HK-2 (cell line): ENCODE measurements at regions not wholly inside any gene's neighbourhood (a gene's known extent, or its start where the extent isn't known, plus 50 kb on each side); places are given as distances from the start of the nearest gene placed in this dataset.
"Not testable (repeated sequence)": the region's sequence is repeated elsewhere in the genome, so short reads cannot be mapped to it uniquely, and the experiment has no call there.

Experiments
- DNase-seq: peaks from one replicate; pipeline ENCODE4 v3.0.0-alpha.2; 2018; ENCODE audit not compliant: unreplicated experiment

DNA sequence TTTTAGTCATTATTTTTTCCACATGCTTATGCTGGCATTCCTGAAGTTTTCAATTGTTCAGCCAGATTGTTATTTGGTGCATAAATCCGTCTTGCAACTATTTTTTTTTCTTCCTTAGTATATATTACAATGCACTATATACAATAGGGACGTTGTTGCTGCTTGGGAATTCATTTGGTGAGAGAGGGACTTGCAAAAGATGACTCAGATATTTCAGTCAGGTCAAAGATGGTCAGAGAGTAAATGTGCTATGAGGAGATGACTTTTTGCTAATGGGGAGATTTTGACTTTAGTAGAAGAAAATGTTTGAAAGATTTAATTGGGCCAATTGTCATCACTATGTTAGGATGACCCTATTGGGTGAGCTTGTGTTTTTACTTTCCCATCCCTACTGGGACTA, 348.4 kb upstream of the MTPN start:
- DNase-seq = no peak

DNA sequence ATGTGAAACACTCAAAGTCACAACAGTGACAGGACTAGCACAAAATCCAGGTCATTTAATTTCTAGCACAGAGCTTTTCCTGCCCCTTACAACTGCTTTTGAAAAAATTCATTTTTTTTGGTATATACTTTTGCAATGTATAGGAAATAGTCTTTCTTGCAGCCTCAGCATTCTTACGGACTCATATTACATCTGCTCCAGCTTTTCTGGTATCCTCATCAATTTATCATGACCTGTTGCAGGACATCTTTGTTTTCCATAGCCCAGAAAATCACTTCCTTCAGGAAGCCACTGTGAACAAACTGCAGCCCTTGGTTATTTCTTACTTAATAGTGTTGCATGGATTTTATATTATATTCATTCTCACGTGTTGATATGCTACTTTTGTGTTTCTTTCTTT, 347.9 kb upstream of the MTPN start:
- DNase-seq = no peak

DNA sequence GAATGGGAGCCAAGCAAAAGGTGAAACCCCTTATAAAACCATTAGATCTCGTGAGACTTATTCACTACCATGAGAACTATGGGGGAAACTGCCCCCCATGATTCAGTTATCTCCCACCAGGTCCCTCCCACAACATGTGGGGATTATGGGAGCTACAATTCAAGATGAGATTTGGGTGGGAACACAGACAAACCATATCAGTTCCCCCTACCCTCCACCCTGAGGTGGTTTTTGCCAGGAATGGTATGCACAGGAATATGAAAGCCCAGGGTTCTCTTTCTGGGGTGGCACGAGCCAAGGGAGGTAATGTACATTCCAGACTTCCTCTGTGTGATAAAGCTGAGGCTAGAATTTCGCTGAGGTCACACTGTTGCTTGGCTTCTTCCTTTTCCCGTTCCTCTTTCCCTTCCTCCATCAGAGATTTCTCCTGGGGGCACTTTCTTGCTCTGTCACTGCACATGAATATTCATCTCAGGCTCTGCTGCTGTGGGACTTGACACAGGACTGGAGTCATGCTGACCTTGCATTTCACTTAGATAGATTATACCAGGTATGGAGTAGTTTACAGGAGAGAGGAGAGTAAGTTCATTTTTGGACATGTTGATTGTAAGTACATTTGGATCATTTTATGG, 347.0 kb upstream of the MTPN start:
- DNase-seq = no peak

DNA sequence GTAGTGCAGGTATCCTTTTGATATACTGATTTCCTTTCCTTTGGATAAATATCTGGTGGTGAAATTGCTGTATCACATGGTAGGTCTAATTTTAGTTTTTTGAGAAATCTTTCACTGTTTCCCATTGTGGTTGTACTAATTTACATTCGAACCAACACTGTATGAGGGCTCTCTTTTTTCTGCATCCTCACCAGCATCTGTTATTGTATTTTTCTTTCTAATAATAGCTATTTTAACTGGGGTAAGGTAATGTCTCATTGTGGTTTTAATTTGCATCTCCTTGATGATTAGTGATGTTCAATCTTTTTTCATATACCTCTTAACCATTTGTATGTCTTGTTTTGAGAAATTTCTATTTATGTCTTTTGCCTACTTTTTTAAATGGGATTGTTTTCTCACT, 335.4 kb upstream of the MTPN start:
- DNase-seq = no peak

DNA sequence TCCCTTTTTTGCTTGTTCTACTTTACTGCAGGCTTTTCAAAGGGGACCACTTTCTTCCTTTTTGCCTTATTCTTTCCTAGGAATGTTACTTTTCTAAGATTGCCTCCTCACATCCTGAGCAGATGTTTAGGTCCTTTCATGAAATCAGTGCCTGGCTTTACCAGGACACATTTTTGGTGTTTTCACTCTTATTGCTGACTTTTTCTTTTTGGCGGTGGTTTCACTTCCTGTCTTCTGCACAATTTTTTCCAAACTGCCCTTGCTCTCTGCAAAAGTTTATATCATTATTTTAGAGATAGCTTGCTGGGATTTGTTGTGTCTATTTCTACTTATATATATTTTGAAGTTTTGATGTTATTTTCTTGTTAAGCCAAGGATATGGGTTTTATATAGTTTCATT, 332.2 kb upstream of the MTPN start:
- DNase-seq = no peak

DNA sequence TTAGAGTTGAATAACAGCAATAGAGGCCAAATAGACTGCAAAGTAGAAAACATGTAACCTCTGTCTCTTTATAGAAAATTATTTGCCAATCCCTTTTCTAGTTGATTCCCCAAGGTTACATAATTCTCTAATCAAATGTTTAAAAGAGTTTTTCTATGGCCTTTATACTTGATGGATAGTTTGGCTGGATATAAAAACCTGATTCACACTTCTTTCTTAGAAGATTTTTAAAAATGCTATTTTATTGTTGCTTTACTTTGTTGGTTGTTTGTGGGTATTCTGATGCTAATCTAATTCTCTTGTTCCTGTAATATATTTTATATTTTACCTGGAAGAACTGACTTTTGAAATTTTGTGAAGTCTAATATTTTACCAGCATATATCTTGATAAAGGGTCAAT, 331.1 kb upstream of the MTPN start:
- no peak for DNase-seq

DNA sequence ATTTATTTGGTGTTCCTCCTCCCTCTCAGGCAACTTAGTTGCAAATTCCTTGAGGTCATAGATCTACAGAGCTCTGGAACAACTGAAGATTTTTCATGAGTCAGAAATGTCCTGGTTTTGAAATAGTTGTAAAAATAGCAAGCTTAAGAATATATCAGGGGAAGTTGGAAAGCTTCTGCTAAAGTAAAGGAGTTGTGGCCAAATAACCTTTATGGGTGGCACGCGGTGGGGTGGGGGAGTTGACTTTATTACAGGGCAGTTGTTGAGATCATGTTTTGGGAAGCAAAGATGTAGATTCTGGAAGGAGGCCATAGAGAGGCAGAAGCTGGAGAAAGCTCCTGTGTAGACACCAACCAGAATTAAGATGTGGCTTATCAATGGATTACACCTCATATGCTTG, 326.0 kb upstream of the MTPN start:
- DNase-seq = no peak

DNA sequence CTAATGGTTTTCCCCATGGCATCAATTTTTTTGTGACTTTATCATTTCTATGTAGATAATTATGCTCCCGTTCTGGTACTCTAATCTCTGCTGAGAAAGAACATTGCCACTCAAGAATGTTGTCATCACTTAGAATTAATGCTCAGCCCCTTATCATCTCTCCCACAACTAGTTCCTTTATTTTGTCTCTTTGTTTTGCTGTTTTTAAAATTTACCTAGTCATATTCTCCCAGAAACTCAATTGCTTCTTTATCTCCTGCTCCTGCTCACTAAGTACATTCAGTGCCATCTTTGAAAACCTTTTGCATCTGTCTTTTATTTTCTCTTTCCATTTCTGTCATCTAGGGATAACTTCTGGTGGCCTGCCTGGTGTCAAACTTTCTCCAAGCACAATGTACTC, 324.9 kb upstream of the MTPN start:
- DNase-seq = no peak

DNA sequence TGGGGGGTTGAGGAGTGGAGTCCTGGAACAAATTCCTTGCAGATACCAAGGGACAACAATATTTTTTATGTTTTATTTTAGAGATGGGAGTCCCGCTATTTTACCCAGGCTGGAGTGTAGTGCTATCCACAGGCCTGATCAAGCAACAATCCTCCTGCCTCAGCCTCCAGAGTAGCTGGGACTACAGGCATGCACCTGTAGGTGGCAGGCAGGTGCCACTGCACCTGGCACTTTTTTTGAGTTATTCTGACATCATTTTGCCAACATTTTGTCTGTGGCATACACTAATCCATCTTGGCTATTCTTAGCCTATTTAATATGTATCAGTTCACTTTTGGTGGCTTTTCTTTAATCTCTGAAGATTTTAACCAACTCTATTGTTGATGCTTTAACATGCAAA, 317.8 kb upstream of the MTPN start:
- no peak for DNase-seq

DNA sequence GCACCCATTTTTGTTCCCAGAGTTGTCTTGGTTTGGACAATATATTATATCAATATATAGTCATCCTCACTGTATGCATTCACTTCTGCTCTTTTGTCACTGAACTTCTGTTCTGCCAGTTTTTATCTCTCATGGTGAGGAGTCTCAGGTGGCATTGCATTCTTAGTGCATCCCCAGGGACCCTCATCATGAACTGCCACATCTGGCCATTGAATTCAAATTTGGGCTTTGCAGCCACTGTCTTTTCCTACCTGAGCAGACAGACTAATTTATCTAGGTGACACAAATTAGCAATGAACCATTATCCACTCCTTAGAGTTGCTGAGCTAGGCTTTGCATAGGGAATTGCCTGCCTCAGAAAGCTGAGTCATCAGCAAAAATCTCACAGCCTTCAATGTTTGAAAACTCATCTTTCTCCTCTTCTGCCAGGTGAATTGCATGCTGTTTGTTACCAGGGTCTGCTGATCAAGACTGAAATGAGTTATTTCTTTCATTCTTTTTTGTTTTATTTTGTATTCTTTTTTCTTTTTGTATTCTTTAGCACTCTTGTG, 316.8 kb upstream of the MTPN start:
- no peak for DNase-seq

DNA sequence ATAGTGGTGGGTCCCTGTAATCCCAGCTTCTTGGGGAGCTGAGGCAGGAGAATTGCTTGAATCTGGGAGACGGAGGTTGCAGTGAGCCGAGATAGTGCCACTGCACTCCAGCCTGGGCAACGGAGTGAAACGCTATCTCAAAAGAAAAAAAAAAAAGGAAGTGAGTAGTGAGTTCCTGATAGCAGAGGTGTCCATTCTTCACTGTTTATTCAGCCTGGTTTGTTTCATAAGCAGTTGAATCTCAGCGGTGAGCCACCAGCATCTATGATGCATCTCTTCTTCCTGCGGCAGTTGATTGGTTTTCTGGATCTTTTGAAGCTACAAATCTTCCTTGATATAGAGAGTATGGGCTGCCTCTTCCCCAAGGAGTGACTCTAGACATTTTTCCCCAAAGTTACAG, 316.1 kb upstream of the MTPN start:
- DNase-seq = no peak

DNA sequence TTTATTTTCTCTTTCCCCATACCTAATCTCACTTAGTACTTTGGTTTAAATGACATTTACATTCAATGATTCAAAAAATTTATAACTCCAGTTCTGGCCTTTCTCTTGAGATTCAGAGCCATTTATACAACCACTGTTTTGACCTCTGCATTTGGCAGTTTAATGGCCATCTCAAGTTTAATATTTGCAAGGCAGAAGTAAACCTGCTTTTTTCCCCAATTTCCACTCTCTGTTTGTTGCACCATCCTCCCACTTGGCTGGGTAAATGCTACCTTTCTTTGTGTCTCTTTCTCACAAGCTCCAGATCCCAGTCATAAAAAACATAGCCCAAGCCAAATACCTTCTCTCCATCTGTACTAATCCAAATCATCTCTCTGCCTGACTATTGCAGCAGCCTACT, 315.2 kb upstream of the MTPN start:
- DNase-seq = no peak

DNA sequence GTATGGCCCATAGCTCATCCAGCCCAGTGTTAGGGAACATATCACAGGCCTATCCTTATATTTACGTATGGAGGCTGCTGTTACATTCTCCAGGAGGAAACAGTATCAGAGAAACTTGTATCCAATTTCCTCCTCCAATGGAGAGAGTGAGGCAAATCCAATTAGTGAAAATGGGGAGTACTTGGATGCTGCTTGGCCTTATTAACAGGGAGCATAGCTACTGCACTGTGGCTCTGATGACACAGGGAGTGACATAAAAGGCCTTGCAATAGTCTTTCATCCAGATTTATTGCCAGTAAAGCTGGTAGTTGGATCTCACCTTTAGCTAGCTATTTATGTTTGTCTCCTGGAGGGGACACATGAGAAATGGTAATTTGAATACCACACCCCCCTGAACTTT, 313.2 kb upstream of the MTPN start:
- DNase-seq = no peak

DNA sequence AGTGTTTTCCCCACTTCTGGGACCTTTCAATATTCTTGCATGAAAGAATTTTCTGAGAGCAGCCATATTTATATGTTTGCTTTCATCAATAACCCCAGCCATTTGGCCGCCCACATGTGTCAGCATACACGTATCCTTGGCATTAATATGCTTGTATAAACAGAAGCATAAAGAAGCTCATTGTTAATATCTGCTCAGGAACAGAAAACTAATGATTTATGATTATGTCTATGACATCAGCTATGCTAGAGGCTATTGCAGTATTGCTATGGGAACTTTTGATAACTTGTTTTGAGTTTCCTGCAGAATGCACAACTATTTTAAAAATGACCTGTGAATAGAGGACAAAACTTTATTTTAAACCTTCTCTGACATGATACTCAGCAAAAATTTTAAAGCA, 300.9 kb upstream of the MTPN start:
- DNase-seq = no peak

DNA sequence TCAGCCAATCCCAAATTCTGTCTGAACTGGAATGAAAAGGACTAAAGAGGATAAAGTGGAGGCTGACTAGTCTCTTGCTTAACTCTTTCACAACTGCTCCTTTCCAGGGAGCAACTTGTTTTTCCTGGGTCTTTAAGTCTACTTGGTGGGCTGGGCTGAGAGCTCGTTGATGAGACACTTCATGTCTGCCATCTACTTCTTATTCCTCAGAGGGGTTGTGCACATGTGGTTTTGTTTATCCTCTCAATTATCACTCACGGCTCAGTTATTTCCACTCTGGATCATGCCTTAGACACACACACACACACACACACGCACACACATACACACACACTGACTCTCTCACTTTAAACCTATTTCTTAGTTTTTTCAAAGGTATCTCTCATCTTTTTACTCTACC, 298.6 kb upstream of the MTPN start:
- no peak for DNase-seq

DNA sequence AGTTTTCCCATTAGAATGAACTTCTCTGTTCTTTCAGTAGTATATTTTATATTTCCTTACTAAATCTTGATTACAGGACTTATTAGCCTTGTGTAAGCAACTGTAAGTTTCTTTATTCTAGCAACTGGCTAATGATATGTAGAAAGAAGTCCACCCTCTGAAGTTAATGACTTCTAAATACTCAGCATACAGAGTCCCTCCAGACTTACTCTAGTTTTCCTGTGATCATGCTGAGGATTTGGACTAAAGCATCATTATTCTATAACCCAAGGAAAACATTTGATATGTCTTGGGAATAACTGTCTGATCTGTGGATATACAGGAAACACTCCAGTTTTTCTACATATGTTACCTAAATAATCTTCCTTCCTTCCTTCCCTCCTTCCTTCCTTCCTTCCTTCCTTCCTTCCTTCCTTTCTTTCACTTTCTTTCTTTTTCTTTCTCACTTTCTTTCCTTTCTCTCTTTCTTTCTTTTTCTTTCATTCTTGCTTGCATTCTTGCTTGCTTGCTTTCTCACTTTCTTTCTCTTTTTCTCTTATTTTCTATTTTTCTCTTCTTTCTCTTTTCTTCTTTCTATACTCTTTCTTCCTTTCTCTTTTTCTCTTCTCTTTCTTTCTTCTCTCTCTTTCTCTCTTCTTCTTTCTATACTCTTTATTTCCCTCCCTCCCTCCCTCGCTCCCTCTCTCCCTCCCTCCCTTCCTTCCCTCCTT, 297.6 kb upstream of the MTPN start:
- no peak for DNase-seq

DNA sequence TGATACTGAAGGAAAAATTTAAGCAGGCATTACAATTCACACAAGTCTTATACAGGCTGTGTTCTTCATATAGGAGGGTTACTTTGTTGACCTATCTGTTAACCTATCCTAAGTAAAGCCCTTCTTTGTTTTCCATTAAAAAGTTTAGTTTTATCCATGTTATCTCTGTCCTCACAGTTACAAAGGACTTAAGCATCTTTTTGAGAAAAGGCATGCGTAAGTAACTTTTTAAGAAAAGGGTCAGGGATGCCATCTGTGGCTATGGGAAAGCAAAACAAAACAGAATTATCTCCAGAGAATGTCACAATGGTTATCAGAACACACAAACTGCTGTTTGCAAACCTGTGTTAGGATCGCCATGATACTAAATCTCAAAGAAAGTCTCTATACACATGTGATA, 295.8 kb upstream of the MTPN start:
- no peak for DNase-seq

DNA sequence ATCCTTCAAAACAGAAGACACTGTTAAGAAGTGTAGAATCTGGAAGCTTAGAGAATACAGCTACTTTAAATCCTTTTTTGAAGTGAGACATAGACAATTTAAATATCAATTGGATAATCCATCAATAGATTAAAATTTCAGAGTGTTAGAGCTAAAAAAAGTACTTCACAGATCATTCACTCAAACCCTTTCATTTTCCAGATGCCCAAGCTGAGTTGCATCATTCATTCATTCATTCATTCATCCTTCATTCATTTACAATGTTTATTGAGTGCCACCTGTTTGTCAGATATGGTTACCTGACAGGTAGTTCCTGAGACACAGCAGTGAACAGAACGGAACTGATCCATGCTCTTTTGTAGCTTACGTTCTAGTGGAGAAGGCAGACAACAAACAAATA, 290.7 kb upstream of the MTPN start:
- DNase-seq = no peak

DNA sequence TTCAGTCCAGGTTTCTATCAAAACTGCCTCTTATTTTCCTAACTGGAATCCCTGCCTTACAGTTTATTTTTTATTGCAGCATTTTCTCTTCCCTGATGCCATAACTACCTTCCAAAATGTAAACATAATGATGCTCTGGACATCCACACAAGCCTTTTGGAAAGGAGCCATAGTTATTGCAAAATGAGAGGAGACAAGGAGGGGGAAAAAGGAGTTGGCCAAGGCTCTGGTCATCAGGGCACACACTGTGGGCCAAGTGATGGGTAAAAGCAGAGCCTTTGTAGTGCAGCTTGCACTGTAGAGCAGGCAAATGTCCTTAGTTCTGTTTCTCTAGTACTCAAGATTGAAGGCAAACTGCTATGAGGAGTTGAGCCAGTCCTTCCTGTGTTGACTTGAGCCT, 289.3 kb upstream of the MTPN start:
- no peak for DNase-seq

DNA sequence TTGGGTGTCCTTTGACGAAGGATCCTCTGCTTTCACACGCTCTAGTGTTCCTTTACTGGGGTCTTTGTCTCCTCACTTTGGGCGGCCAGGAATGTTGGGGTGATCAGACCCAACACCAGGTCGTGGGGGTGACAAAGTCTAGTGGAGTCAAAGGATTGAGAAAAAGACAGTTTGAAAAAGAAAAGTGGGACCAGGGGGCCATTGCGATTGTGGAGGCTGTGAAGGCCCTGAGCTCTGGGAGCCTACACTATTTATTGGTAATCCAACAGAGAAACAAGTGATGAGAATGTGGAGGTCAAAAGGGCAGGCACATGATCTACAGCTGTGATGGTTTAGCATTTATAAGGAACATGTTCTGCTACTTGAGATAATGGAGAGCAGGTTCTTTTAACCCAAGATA, 287.1 kb upstream of the MTPN start:
- not testable (repeated sequence) for DNase-seq

DNA sequence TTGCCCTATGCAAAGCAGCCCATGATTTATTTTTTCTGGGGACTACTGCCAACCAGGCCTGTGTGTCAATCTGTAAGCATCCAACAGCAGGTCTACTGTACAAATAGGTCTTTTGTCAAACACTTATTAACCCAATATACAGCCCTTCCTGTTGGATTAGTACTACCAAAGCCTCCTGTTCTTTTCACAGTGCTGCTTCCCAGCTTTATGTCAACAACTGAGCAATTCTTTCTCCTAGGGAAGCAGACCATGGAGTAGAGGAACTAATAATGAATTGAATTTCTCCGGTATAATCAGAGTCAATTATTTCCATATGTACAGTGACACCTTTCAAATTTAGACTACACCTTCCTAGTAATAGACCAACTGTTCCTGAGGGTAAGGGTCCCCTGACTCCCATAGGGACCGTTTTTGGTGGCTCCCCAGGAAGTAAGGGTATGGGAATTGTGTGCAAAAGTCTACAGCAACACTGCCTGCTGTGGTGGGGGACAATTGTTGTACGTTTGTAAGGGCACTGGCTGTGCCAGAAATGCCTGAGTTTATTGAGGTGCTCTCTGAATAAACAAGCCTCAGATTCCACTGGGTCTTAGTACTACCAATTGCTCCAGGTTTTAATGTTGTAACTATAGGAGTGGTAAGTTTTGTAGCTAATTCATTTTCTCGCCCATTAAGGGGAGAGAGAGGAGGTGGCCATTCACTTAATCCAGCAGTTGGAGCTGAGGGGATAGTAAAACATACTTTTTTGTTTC, 286.1 kb upstream of the MTPN start:
- not testable (repeated sequence) for DNase-seq

DNA sequence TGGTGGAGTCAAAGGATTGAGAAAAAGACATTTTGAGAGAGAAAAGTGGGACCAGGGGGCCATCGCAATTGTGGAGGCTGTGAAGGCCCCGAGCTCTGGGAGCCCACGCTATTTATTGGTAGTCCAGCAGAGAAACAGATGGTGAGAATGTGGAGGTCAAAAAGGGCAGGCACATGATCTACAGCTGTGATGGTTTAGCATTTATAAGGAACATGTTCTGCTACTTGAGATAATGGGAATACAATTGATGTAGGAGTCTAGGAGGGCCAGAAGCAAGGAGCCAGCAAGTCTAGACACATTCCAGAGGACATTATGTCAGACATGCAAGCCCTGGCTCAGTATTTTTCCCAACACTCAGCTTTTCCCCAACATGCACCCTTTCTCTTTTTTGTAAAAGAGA, 283.4 kb upstream of the MTPN start:
- DNase-seq = not testable (repeated sequence)

DNA sequence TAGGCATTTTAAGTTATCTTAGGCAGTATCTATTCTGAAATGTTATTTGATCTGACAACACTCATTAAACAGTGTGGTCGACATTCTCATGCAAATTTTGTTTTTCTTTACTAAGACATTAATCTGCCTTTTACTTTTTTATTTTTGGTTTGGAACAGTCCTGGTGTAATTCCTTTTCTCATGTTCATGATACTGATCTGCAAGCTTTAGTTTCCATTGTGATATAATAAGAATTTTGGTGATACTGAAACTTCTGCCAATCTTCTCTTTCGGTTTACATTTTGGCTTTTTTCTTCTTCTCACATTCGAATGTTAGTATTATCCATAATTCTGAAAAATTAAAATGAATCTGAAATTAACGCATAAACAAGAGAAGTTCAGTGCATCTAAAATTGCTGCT, 281.9 kb upstream of the MTPN start:
- DNase-seq = no peak
